ENCODE measurements at regions not wholly inside any gene's neighbourhood (a gene's known extent, or its start where the extent isn't known, plus 50 kb on each side); places are given as distances from the start of the nearest gene placed in this dataset.

DNA sequence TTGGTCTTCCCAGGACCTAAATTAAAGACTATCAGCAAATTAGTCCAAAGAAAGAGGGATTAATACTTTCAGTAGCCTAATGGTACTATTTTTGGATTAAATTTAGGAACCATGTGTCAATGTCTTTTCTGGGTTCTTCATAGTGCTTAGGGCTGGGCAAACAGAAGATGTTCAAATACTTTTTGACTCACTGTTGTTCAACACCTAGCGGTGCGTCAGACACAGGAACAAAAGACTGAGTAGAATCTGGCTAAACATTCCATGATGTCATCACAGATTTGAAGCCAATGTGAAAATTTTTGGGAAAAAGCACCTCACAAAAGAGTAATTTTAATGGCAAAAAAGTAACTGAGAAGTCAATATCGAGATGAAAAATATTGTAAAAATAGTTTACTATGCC is 544.4 kb downstream of the EFNA5 start:
- H3K79me2 ChIP-seq (ENCODE audit: insufficient read depth, low read depth, low read length): no peaks in the 10 kb centered on the region
- ChIA-PET POLR2A (no interaction called here), CTCF (ENCODE audit: unreplicated experiment) (no interaction called here)
- no peak for DNase-seq (ENCODE audit: low spot score)
- intact Hi-C loops (cut with micrococcal nuclease; ENCODE audit: unreplicated experiment): no loop called here
- H3K4me1 ChIP-seq (ENCODE audit: insufficient read depth, low read length, poor library complexity, severe bottlenecking): no peaks in the 10 kb centered on the region
- no peak overlapping the region for H3K4me2 ChIP-seq (ENCODE audit: low read length)
- no peaks in the 10 kb centered on the region for H3K9me2 ChIP-seq (ENCODE audit: insufficient read depth, low read length)
- no TSS peak for BruUV-seq (replicated peaks)
- no peaks in the 10 kb centered on the region for H3K36me3 ChIP-seq (ENCODE audit: insufficient read depth, low read length)
- H4K20me1 ChIP-seq (ENCODE audit: insufficient read depth, low read length): no peaks in the 10 kb centered on the region
- H3K9me3 ChIP-seq (ENCODE audit: low read length): no peaks in the 10 kb centered on the region
- TF ChIP-seq, protein P1, sequence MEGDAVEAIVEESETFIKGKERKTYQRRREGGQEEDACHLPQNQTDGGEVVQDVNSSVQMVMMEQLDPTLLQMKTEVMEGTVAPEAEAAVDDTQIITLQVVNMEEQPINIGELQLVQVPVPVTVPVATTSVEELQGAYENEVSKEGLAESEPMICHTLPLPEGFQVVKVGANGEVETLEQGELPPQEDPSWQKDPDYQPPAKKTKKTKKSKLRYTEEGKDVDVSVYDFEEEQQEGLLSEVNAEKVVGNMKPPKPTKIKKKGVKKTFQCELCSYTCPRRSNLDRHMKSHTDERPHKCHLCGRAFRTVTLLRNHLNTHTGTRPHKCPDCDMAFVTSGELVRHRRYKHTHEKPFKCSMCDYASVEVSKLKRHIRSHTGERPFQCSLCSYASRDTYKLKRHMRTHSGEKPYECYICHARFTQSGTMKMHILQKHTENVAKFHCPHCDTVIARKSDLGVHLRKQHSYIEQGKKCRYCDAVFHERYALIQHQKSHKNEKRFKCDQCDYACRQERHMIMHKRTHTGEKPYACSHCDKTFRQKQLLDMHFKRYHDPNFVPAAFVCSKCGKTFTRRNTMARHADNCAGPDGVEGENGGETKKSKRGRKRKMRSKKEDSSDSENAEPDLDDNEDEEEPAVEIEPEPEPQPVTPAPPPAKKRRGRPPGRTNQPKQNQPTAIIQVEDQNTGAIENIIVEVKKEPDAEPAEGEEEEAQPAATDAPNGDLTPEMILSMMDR (conservative IDR thresholded peaks at IDR 0.05; ENCODE audit: low read length): no peak
- TF ChIP-seq EZH2phosphoT487 (IDR thresholded peaks at IDR 0.05; ENCODE audit: borderline replicate concordance, low read depth, low read length): no peak
- H3K27ac ChIP-seq (ENCODE audit: low read depth, low read length, poor library complexity, severe bottlenecking): no peak overlapping the region
- no peak overlapping the region for H2AFZ ChIP-seq (ENCODE audit: low read length)
- no peak overlapping the region for H3K4me3 ChIP-seq (ENCODE audit: low read depth, low read length, poor library complexity, severe bottlenecking)

DNA sequence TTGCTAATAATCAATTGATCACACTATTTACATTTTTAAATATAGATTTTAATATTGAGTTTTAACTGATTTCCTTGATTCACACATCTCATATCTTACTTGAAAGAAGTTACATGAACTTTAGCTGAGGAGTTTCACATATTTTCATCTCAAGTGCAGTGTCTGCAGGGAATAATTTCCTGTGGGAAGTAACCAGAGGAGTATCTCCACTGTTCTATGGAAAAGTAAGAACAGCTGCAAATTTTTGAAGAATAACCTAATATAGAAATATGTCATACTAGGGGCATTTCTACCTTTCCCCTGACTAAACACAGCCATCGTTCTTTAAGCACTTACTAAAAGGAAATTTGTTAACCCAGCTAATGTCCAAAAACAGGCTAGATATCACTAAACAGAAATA is 546.4 kb downstream of the EFNA5 start:
- Histone ChIP-seq H3K27ac (ENCODE audit: low read depth, low read length, poor library complexity, severe bottlenecking) (no peak overlapping the region), H2AFZ (ENCODE audit: low read length) (no peak overlapping the region), H3K79me2 (ENCODE audit: insufficient read depth, low read depth, low read length) (no peaks in the 10 kb centered on the region), H3K36me3 (ENCODE audit: insufficient read depth, low read length) (no peaks in the 10 kb centered on the region), H3K9me3 (ENCODE audit: low read length) (no peaks in the 10 kb centered on the region), H3K4me3 (ENCODE audit: low read depth, low read length, poor library complexity, severe bottlenecking) (no peak overlapping the region), H4K20me1 (ENCODE audit: insufficient read depth, low read length) (no peaks in the 10 kb centered on the region), H3K9me2 (ENCODE audit: insufficient read depth, low read length) (no peaks in the 10 kb centered on the region), H3K4me2 (ENCODE audit: low read length) (no peak overlapping the region), H3K4me1 (ENCODE audit: insufficient read depth, low read length, poor library complexity, severe bottlenecking) (no peaks in the 10 kb centered on the region)
- BruUV-seq (replicated peaks): no TSS peak
- ChIA-PET CTCF (ENCODE audit: unreplicated experiment) (no interaction called here), POLR2A (interaction anchor here (0.7 to 1.4 kb wide), 4 partner anchors 10 to 525 kb away, joined by 3 to 5 read pairs (median 4); no protein-coding TSS in a partner anchor)
- DNase-seq (ENCODE audit: low spot score): no peak
- TF ChIP-seq EZH2phosphoT487 (IDR thresholded peaks at IDR 0.05; ENCODE audit: borderline replicate concordance, low read depth, low read length): no peak
- TF ChIP-seq, protein P1 (conservative IDR thresholded peaks at IDR 0.05; ENCODE audit: low read length): no peak
- intact Hi-C loops (cut with micrococcal nuclease; ENCODE audit: unreplicated experiment): no loop called here

DNA sequence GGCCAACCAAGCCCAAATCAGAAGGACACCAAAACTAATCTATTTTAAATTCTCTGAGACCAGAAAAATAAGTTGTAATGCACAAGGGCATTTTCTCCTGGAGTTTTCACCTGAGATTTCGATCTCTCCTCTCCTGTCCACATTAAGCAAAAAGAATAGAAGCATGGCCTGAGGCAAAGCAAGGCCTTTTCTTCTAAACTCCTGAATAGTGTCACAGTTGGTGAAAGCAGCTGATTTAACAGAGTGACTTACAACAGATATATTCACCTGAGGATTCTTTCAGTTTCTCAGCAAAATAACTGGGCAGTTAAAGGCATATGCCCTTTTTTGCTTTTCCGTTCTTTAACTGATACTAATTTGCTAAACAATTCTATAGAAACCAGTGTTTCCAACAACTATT is 547.7 kb downstream of the EFNA5 start:
- H3K4me3 ChIP-seq (ENCODE audit: low read depth, low read length, poor library complexity, severe bottlenecking): no peak overlapping the region
- no peak overlapping the region for H2AFZ ChIP-seq (ENCODE audit: low read length)
- H3K36me3 ChIP-seq (ENCODE audit: insufficient read depth, low read length): no peaks in the 10 kb centered on the region
- no peak overlapping the region for H3K4me2 ChIP-seq (ENCODE audit: low read length)
- no peaks in the 10 kb centered on the region for H3K9me3 ChIP-seq (ENCODE audit: low read length)
- no peaks in the 10 kb centered on the region for H4K20me1 ChIP-seq (ENCODE audit: insufficient read depth, low read length)
- DNase-seq (ENCODE audit: low spot score): no peak
- BruUV-seq (replicated peaks): no TSS peak
- intact Hi-C loops (cut with micrococcal nuclease; ENCODE audit: unreplicated experiment): no loop called here
- no peaks in the 10 kb centered on the region for H3K9me2 ChIP-seq (ENCODE audit: insufficient read depth, low read length)
- POLR2A ChIA-PET: interaction anchor here (0.6 to 1.4 kb wide), 3 partner anchors 9 to 527 kb away, joined by 3 to 5 read pairs (median 3); no protein-coding TSS in a partner anchor
- no peak overlapping the region for H3K27ac ChIP-seq (ENCODE audit: low read depth, low read length, poor library complexity, severe bottlenecking)
- TF ChIP-seq, protein P1 (conservative IDR thresholded peaks at IDR 0.05; ENCODE audit: low read length): no peak
- no peak for TF ChIP-seq EZH2phosphoT487 (IDR thresholded peaks at IDR 0.05; ENCODE audit: borderline replicate concordance, low read depth, low read length)
- no peaks in the 10 kb centered on the region for H3K79me2 ChIP-seq (ENCODE audit: insufficient read depth, low read depth, low read length)
- CTCF ChIA-PET (ENCODE audit: unreplicated experiment): interaction anchor here (0.6 kb wide), 1 partner anchor 12 kb away, joined by 3 read pairs; no protein-coding TSS in a partner anchor
- no peaks in the 10 kb centered on the region for H3K4me1 ChIP-seq (ENCODE audit: insufficient read depth, low read length, poor library complexity, severe bottlenecking)
